Glutamatergic neuron (in vitro differentiated cells): ENCODE measurements at regions not wholly inside any gene's neighbourhood (a gene's known extent, or its start where the extent isn't known, plus 50 kb on each side); places are given as distances from the start of the nearest gene placed in this dataset.

Source experiments
- DNase-seq: peaks from one replicate; pipeline ENCODE4 v3.0.0; 2022
- H3K27ac Mint-ChIP-seq: one replicate; pipeline ENCODE4 v1.8.0; 2020; ENCODE audit warnings: mild to moderate bottlenecking, mixed read lengths, inconsistent platforms; ENCODE audit not compliant: unreplicated experiment
- H3K27me3 Mint-ChIP-seq: one replicate; pipeline ENCODE4 v1.8.0; 2020; ENCODE audit warnings: mild to moderate bottlenecking, moderate library complexity, mixed read lengths, inconsistent platforms; ENCODE audit not compliant: unreplicated experiment
- H3K36me3 Mint-ChIP-seq: one replicate; pipeline ENCODE4 v1.8.0; 2020; ENCODE audit warnings: mild to moderate bottlenecking, mixed read lengths, inconsistent platforms; ENCODE audit not compliant: unreplicated experiment
- H3K4me1 Mint-ChIP-seq: one replicate; pipeline ENCODE4 v1.8.0; 2020; ENCODE audit warnings: mild to moderate bottlenecking, low read depth, mixed read lengths, inconsistent platforms; ENCODE audit not compliant: unreplicated experiment
- H3K4me3 Mint-ChIP-seq: one replicate; pipeline ENCODE4 v1.8.0; 2020; ENCODE audit warnings: mild to moderate bottlenecking, mixed read lengths, inconsistent platforms; ENCODE audit not compliant: unreplicated experiment
- H3K9me3 Mint-ChIP-seq: one replicate; pipeline ENCODE4 v1.8.0; 2020; ENCODE audit warnings: mild to moderate bottlenecking, moderate library complexity, mixed read lengths, inconsistent platforms; ENCODE audit not compliant: unreplicated experiment
- TF ChIP-seq, protein P1 (sequence below): fragments of 200-600 bp; sonication (generic); IDR thresholded peaks from one replicate; pipeline ENCODE4 v1.5.0; 2021; ENCODE audit not compliant: partially characterized antibody, unreplicated experiment

- TF ChIP-seq, protein P1, sequence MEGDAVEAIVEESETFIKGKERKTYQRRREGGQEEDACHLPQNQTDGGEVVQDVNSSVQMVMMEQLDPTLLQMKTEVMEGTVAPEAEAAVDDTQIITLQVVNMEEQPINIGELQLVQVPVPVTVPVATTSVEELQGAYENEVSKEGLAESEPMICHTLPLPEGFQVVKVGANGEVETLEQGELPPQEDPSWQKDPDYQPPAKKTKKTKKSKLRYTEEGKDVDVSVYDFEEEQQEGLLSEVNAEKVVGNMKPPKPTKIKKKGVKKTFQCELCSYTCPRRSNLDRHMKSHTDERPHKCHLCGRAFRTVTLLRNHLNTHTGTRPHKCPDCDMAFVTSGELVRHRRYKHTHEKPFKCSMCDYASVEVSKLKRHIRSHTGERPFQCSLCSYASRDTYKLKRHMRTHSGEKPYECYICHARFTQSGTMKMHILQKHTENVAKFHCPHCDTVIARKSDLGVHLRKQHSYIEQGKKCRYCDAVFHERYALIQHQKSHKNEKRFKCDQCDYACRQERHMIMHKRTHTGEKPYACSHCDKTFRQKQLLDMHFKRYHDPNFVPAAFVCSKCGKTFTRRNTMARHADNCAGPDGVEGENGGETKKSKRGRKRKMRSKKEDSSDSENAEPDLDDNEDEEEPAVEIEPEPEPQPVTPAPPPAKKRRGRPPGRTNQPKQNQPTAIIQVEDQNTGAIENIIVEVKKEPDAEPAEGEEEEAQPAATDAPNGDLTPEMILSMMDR, result no peak
- Mint-ChIP-seq H3K9me3 (no peaks in the 10 kb centered on the region), H3K36me3 (no peaks in the 10 kb centered on the region), H3K4me3 (no peak overlapping the region), H3K27ac (no peak overlapping the region), H3K27me3 (no peaks in the 10 kb centered on the region), H3K4me1 (peaks cover 2% of the 10 kb centered on the region)
- DNase-seq, result no peak
These were observed 55.2 kb upstream of the GIMD1 start for GRCh38 chr4:106423791-106424190.

DNA sequence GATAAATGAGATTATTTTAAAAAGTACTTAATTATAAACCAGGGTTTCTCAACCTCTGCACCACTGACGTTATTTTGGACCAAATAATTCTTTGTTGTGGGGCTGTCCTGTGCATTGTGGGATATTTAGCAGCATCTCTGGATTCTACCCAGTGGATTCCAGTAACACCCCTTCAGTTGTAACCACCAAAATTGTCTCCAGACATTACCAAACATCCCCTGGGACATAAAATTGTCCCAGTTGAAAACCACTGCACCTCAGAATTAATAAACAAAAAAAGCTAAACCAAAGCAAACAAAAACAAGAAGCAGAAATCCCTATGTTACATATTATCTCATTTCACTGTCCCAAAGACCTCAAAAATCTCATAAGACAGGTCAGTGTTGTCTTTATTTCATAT lies 54.2 kb upstream of the GIMD1 start:
- H3K27me3 Mint-ChIP-seq, result no peaks in the 10 kb centered on the region
- DNase-seq, result no peak
- no peak overlapping the region for H3K4me3 Mint-ChIP-seq
- no peaks in the 10 kb centered on the region for H3K9me3 Mint-ChIP-seq
- TF ChIP-seq, protein P1, result no peak
- peaks cover 2% of the 10 kb centered on the region for H3K4me1 Mint-ChIP-seq
- no peaks in the 10 kb centered on the region for H3K36me3 Mint-ChIP-seq
- H3K27ac Mint-ChIP-seq, result no peak overlapping the region

DNA sequence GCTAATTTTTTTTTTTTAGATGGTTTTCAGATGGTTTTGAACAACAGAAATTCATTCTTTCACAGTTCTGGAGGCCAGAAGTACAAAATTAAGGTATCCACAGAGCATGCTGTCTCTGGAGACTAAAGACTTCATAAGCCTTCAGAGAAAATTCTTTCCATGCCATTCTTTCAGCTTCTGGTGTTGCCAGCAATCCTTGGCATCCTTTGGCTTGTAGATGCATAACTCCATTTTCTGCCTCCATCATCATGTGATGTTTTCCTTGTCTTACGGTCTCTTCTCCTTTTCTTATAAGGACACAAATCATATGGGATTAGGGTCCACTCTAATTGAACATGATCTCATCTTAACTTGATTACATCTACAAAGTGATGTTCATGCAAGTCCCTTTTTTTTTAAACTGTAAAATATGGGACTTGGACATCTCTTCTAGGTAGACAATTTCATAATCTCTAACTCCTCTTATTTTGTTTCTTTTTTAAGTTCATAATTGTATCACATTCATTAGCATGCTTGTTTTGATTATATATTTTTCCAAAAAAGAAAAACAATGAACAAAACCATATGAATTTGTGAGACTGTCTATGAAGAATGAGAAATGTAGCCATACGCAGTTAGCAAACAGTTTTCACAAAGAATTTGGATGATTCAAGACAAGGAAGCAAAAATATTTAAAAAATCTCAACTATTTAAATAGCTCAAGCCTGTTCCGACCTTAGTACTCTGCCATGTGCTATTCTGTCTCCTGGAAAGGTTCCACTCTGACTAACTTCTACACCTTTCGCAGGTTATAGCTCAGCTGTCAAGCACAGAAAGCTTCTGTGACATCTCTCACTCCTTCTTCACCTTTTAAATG lies 53.1 kb upstream of the GIMD1 start:
- DNase-seq, result no peak
- no peak overlapping the region for H3K27ac Mint-ChIP-seq
- peaks cover 2% of the 10 kb centered on the region for H3K4me1 Mint-ChIP-seq
- H3K27me3 Mint-ChIP-seq, result no peaks in the 10 kb centered on the region
- TF ChIP-seq, protein P1, result no peak
- H3K36me3 Mint-ChIP-seq, result no peaks in the 10 kb centered on the region
- H3K4me3 Mint-ChIP-seq, result no peak overlapping the region
- no peaks in the 10 kb centered on the region for H3K9me3 Mint-ChIP-seq

GRCh38 chr4:106418444-106418843 lies 49.9 kb upstream of the GIMD1 start:
- no peak overlapping the region for H3K27ac Mint-ChIP-seq
- no peak for DNase-seq
- H3K4me1 Mint-ChIP-seq, result no peaks in the 10 kb centered on the region
- no peaks in the 10 kb centered on the region for H3K36me3 Mint-ChIP-seq
- no peak overlapping the region for H3K4me3 Mint-ChIP-seq
- TF ChIP-seq, protein P1, result no peak
- no peaks in the 10 kb centered on the region for H3K27me3 Mint-ChIP-seq
- no peaks in the 10 kb centered on the region for H3K9me3 Mint-ChIP-seq
